NCI-H1105 treated with DMSO at 0.1 percent for 48 hours (cell line): ENCODE measurements at regions not wholly inside any gene's neighbourhood (a gene's known extent, or its start where the extent isn't known, plus 50 kb on each side); places are given as distances from the start of the nearest gene placed in this dataset.

Experiments
- DNase-seq: peaks from one replicate; lab custom pipeline; 2025; lab: John Stamatoyannopoulos, UW

GRCh38 chr5:116361979-116362577, 212.5 kb downstream of the SEMA6A start:
- no peak for DNase-seq

- no peak for DNase-seq
Observed at GRCh38 chr5:116361171-116361967, 213.3 kb downstream of the SEMA6A start.

GRCh38 chr5:116360008-116360853, 214.4 kb downstream of the SEMA6A start:
- peak; percentile 82 for DNase-seq

GRCh38 chr5:116359592-116359991, 215.0 kb downstream of the SEMA6A start:
- DNase-seq, result no peak

GRCh38 chr5:116358911-116359418, 215.7 kb downstream of the SEMA6A start:
- DNase-seq, result no peak

GRCh38 chr5:116358015-116358523, 216.6 kb downstream of the SEMA6A start:
- no peak for DNase-seq

GRCh38 chr5:116355819-116356601, 218.6 kb downstream of the SEMA6A start:
- DNase-seq, result no peak

- no peak for DNase-seq
Observed at GRCh38 chr5:116354699-116355098, 219.9 kb downstream of the SEMA6A start.

- DNase-seq, result no peak
Observed at GRCh38 chr5:116347657-116348056, 227.0 kb downstream of the SEMA6A start.

- DNase-seq, result no peak
Observed at GRCh38 chr5:116343961-116344360, 230.7 kb downstream of the SEMA6A start.
